HL-60 (cell line): ENCODE measurements at regions not wholly inside any gene's neighbourhood (a gene's known extent, or its start where the extent isn't known, plus 50 kb on each side); places are given as distances from the start of the nearest gene placed in this dataset.

Experiments
- CTCF ChIP-seq: IDR thresholded peaks from one replicate; pipeline ENCODE4 v1.5.1; 2011; ENCODE audit warnings: low read length, control low read depth, inconsistent platforms; ENCODE audit not compliant: insufficient read depth
- POLR2AphosphoS5 ChIP-seq: IDR thresholded peaks from 2 replicates; pipeline ENCODE4 v1.6.1; 2012; ENCODE audit warnings: low read depth

- no peak for TF ChIP-seq CTCF
- TF ChIP-seq POLR2AphosphoS5 = no peak
Measured at GRCh38 chr7:106774768-106775551, 90.1 kb upstream of the PIK3CG start.
